PC-9 (cell line): ENCODE measurements at regions not wholly inside any gene's neighbourhood (a gene's known extent, or its start where the extent isn't known, plus 50 kb on each side); places are given as distances from the start of the nearest gene placed in this dataset.

Source experiments
- BruUV-seq: library from RNA; stranded (reverse); fragments of 400-500 nt; replicated peaks from 2 replicates; lab custom pipeline; 2021; lab: Mats Ljungman, UMichigan
- CTCF ChIA-PET: fragments of 300-600 bp; sonication (Branson Sonifier 250); formaldehyde crosslinking; loops from one replicate; lab custom pipeline; 2022; ENCODE audit warnings: antibody characterized with exemption; lab: Charles Lee
- POLR2A ChIA-PET: fragments of 300-600 bp; sonication (Branson Sonifier 250); formaldehyde crosslinking; loops from one replicate; lab custom pipeline; 2022; ENCODE audit warnings: antibody characterized with exemption; ENCODE audit not compliant: unreplicated experiment; lab: Charles Lee
- DNase-seq, 2 experiments: peaks; one replicate each; pipeline versions ENCODE4 v3.0.0 to v3.0.0-alpha.2; 2015 to 2022; ENCODE audit warnings: mixed read lengths in 1 of 2
- H2AFZ ChIP-seq: fragments of 200-600 bp; sonication (generic); 2 replicates; pipeline ENCODE4 v1.8.1; 2017; ENCODE audit warnings: antibody characterized with exemption
- H3F3A ChIP-seq: fragments of 200-600 bp; sonication (generic); 2 replicates; pipeline ENCODE4 v1.8.1; 2017; ENCODE audit warnings: antibody characterized with exemption, mild to moderate bottlenecking, low read depth; ENCODE audit not compliant: insufficient read depth
- H3K27ac ChIP-seq: fragments of 200-600 bp; sonication (generic); 2 replicates; pipeline ENCODE4 v1.6.1; 2016; ENCODE audit warnings: mixed run types
- H3K27me3 ChIP-seq: fragments of 200-600 bp; sonication (generic); 2 replicates; pipeline ENCODE4 v1.6.1; 2016; ENCODE audit warnings: low read depth, mixed run types; ENCODE audit not compliant: insufficient read depth
- H3K36me3 ChIP-seq: fragments of 200-600 bp; sonication (generic); 2 replicates; pipeline ENCODE4 v1.6.1; 2016; ENCODE audit warnings: low read depth, mixed run types
- H3K4me1 ChIP-seq: fragments of 200-600 bp; sonication (generic); replicated peaks from 2 replicates; pipeline ENCODE4 v1.6.1; 2016; ENCODE audit warnings: mixed run types; ENCODE audit not compliant: insufficient read depth
- H3K4me2 ChIP-seq: fragments of 200-600 bp; sonication (generic); 2 replicates; pipeline ENCODE4 v1.6.1; 2017; ENCODE audit warnings: mixed run types
- H3K4me3 ChIP-seq: fragments of 200-600 bp; sonication (generic); 2 replicates; pipeline ENCODE4 v1.6.1; 2016; ENCODE audit warnings: mixed run types
- H3K79me2 ChIP-seq: fragments of 200-600 bp; sonication (generic); 2 replicates; pipeline ENCODE4 v1.6.1; 2017; ENCODE audit warnings: low read depth, mixed run types
- H3K9me2 ChIP-seq: fragments of 200-600 bp; sonication (generic); 2 replicates; pipeline ENCODE4 v1.8.1; 2017; ENCODE audit warnings: mild to moderate bottlenecking; ENCODE audit not compliant: insufficient read depth
- H3K9me3 ChIP-seq: fragments of 200-600 bp; sonication (generic); 2 replicates; pipeline ENCODE4 v1.8.1; 2016; ENCODE audit warnings: low read depth; ENCODE audit not compliant: insufficient read depth
- H4K20me1 ChIP-seq: fragments of 200-600 bp; sonication (generic); 2 replicates; pipeline ENCODE4 v1.8.1; 2017; ENCODE audit not compliant: insufficient read depth
- EZH2 ChIP-seq: fragments of 200-600 bp; sonication (generic); IDR thresholded peaks from 2 replicates; pipeline ENCODE4 v1.8.0; 2017; ENCODE audit warnings: antibody characterized with exemption, low read depth
- intact Hi-C: fragments of 100-400 bp; cut with micrococcal nuclease; formaldehyde crosslinking; loops from one replicate; pipeline ENCODE4 v1.10.0; 2022; ENCODE audit not compliant: unreplicated experiment
- TF ChIP-seq, protein P1 (sequence below): fragments of 200-600 bp; sonication (generic); conservative IDR thresholded peaks from 2 replicates; pipeline ENCODE4 v1.6.1; 2017; ENCODE audit warnings: mixed run types, antibody characterized with exemption, mild to moderate bottlenecking, moderate library complexity

DNA sequence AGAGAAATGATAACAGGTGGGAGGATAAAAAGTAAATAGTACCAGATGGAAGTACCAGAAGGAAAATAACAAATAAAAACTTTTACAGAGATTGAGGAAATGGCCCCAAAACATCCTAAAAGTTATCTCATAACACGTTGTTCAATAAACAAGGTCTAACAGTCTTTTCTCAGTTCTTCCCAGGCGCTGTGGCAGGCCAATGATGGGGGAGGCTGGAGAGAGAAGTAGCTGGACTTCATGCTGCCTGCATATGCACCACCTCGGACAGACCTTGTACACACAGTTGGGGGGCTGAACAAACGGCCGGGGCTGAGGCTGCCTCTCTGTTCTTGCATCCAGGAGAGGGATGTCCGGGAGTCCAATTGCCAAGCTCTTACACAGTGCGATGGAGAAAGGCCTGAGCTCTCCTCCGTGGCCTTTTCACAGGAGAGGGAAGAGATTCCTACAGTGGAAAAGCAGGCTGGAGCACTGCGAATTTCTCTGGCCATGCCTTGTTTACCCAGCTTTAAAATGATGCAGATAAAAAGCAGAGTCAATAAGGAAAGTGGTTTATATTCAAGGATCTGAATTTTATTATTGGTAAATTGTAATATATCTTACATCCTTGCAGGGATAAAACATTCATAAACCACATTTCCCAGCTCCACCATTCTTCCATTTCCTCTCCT lies 109.8 kb downstream of the PHLDA1 start:
- Histone ChIP-seq H3K27me3 (no peaks in the 10 kb centered on the region), H3K79me2 (no peaks in the 10 kb centered on the region), H2AFZ (no peak overlapping the region), H4K20me1 (no peaks in the 10 kb centered on the region), H3K4me2 (no peak overlapping the region), H3K4me1 (no peaks in the 10 kb centered on the region), H3K27ac (no peak overlapping the region), H3F3A (no peaks in the 10 kb centered on the region), H3K4me3 (no peak overlapping the region), H3K9me3 (peaks cover 22% of the 10 kb centered on the region; the same call in 1 of the 2 replicates), H3K9me2 (no peaks in the 10 kb centered on the region), H3K36me3 (no peaks in the 10 kb centered on the region)
- intact Hi-C loops = no loop called here
- no peak for DNase-seq
- no peak for TF ChIP-seq EZH2
- TF ChIP-seq, protein P1, sequence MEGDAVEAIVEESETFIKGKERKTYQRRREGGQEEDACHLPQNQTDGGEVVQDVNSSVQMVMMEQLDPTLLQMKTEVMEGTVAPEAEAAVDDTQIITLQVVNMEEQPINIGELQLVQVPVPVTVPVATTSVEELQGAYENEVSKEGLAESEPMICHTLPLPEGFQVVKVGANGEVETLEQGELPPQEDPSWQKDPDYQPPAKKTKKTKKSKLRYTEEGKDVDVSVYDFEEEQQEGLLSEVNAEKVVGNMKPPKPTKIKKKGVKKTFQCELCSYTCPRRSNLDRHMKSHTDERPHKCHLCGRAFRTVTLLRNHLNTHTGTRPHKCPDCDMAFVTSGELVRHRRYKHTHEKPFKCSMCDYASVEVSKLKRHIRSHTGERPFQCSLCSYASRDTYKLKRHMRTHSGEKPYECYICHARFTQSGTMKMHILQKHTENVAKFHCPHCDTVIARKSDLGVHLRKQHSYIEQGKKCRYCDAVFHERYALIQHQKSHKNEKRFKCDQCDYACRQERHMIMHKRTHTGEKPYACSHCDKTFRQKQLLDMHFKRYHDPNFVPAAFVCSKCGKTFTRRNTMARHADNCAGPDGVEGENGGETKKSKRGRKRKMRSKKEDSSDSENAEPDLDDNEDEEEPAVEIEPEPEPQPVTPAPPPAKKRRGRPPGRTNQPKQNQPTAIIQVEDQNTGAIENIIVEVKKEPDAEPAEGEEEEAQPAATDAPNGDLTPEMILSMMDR = no peak
- POLR2A ChIA-PET = interaction anchor here (0.7 kb wide), 1 partner anchor 111 kb away, joined by 3 read pairs; no protein-coding TSS in a partner anchor
- no TSS peak for BruUV-seq
- CTCF ChIA-PET = interaction anchor here (0.6 to 0.7 kb wide), 3 partner anchors 102 to 363 kb away, joined by 3 to 5 read pairs (median 4); no protein-coding TSS in a partner anchor

DNA sequence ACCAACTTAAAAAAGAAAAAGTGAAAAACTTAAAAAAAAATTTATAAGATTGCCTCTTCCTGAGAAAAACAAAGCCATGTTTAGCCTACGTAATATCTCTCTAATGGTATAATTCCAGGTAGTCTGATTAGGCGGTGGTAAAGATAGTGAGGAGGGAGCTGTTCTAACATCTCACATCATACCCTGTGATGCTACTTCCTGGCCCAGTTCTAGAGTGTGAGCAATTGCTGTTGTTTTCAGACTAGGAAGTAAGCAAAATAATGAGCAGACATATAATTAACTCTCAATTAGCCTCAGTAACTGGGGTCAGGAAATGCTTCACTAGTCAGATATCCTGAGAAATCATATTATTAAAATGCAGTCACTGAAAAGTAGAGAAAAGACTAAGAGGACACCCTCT lies 113.9 kb downstream of the PHLDA1 start:
- Histone ChIP-seq H3K9me3 (no peaks in the 10 kb centered on the region), H4K20me1 (no peaks in the 10 kb centered on the region), H2AFZ (no peak overlapping the region), H3K27ac (no peak overlapping the region), H3K36me3 (no peaks in the 10 kb centered on the region), H3K27me3 (no peaks in the 10 kb centered on the region), H3K4me3 (no peak overlapping the region), H3K4me2 (no peak overlapping the region), H3K79me2 (no peaks in the 10 kb centered on the region), H3F3A (no peaks in the 10 kb centered on the region), H3K9me2 (no peaks in the 10 kb centered on the region), H3K4me1 (no peaks in the 10 kb centered on the region)
- POLR2A ChIA-PET = no interaction called here
- DNase-seq = no peak
- TF ChIP-seq, protein P1 = no peak
- no peak for TF ChIP-seq EZH2
- intact Hi-C loops = no loop called here
- BruUV-seq = no TSS peak
- CTCF ChIA-PET = no interaction called here

DNA sequence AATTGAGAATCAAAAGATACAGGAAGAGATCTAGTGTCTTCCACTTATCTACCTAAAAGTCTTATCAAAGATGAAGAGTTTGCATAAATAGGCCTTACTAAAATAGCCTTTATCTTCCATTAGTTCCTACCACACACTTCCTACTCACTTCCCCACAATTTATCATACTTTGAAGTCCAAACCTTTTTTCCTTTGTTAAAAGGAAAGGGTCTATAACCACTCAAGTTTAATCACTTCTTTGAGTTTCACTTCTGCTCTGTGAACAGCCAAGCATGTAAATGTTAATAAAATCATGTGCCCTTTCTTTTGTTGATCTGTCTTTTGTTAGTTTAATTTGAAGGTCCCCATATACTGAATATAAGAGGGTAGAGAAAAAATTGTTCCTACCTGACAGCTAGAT lies 114.5 kb downstream of the PHLDA1 start:
- no peaks in the 10 kb centered on the region for H3K27me3 ChIP-seq
- no peaks in the 10 kb centered on the region for H3K9me3 ChIP-seq
- no TSS peak for BruUV-seq
- H3K9me2 ChIP-seq = no peaks in the 10 kb centered on the region
- H3K27ac ChIP-seq = no peak overlapping the region
- DNase-seq = no peak
- ChIA-PET POLR2A (no interaction called here), CTCF (no interaction called here)
- H3K36me3 ChIP-seq = no peaks in the 10 kb centered on the region
- no peaks in the 10 kb centered on the region for H3K4me1 ChIP-seq
- H2AFZ ChIP-seq = no peak overlapping the region
- H3K79me2 ChIP-seq = no peaks in the 10 kb centered on the region
- TF ChIP-seq, protein P1 = no peak
- no peak for TF ChIP-seq EZH2
- H4K20me1 ChIP-seq = no peaks in the 10 kb centered on the region
- H3F3A ChIP-seq = no peaks in the 10 kb centered on the region
- H3K4me2 ChIP-seq = no peak overlapping the region
- no peak overlapping the region for H3K4me3 ChIP-seq
- intact Hi-C loops = no loop called here
